Caco-2 (cell line): ENCODE measurements at regions not wholly inside any gene's neighbourhood (a gene's known extent, or its start where the extent isn't known, plus 50 kb on each side); places are given as distances from the start of the nearest gene placed in this dataset.
A peak's percentile ranks its signal among the peaks of the same experiment; 100 is the strongest.
"Not testable (repeated sequence)": the region's sequence is repeated elsewhere in the genome, so short reads cannot be mapped to it uniquely, and the experiment has no call there.

ENCODE experiments used
- BruUV-seq: library from RNA; stranded (reverse); fragments of 400-500 nt; replicated peaks from 2 replicates; lab custom pipeline; 2021; lab: Mats Ljungman, UMichigan
- CTCF ChIA-PET: fragments of 300-600 bp; sonication (Branson Sonifier 250); formaldehyde crosslinking; loops from one replicate; lab custom pipeline; 2022; ENCODE audit warnings: antibody characterized with exemption; lab: Charles Lee
- POLR2A ChIA-PET: fragments of 300-600 bp; sonication (Branson Sonifier 250); formaldehyde crosslinking; loops from one replicate; lab custom pipeline; 2022; ENCODE audit warnings: antibody characterized with exemption; lab: Charles Lee
- DNase-seq, 2 experiments: peaks; one replicate each; pipeline versions ENCODE4 v3.0.0 to v3.0.0-alpha.2; 2020 to 2022
- H3K27me3 ChIP-seq: replicated peaks from 2 replicates; pipeline ENCODE4 v1.6.0; 2011; ENCODE audit warnings: low read length; ENCODE audit not compliant: control insufficient read depth, insufficient read depth
- H3K36me3 ChIP-seq: 2 replicates; pipeline ENCODE4 v1.5.1; 2011; ENCODE audit warnings: low read length; ENCODE audit not compliant: control insufficient read depth, insufficient read depth
- H3K4me1 ChIP-seq: fragments of 250-450 bp; sonication (Bioruptor Pico); 2 replicates; pipeline ENCODE4 v1.5.1; 2020; ENCODE audit warnings: mild to moderate bottlenecking
- H3K4me3 ChIP-seq: 2 replicates; pipeline ENCODE4 v1.5.1; 2011; ENCODE audit warnings: low read depth, mild to moderate bottlenecking, control low read depth, low read length
- H3K9me3 ChIP-seq: fragments of 250-450 bp; sonication (Bioruptor Pico); 2 replicates; pipeline ENCODE4 v1.5.1; 2020; ENCODE audit warnings: mild to moderate bottlenecking, moderate library complexity
- H3K27ac Mint-ChIP-seq: one replicate; pipeline ENCODE4 v1.8.0; 2022; ENCODE audit warnings: mixed read lengths; ENCODE audit not compliant: unreplicated experiment
- H3K27me3 Mint-ChIP-seq: one replicate; pipeline ENCODE4 v1.8.0; 2022; ENCODE audit warnings: mixed read lengths; ENCODE audit not compliant: insufficient read depth, unreplicated experiment
- H3K36me3 Mint-ChIP-seq: one replicate; pipeline ENCODE4 v1.8.0; 2022; ENCODE audit warnings: mild to moderate bottlenecking, mixed read lengths; ENCODE audit not compliant: insufficient read depth, unreplicated experiment
- H3K4me1 Mint-ChIP-seq: one replicate; pipeline ENCODE4 v1.8.0; 2022; ENCODE audit warnings: low read depth, mixed read lengths; ENCODE audit not compliant: unreplicated experiment
- H3K4me3 Mint-ChIP-seq: one replicate; pipeline ENCODE4 v1.8.0; 2022; ENCODE audit warnings: mild to moderate bottlenecking, moderate library complexity, mixed read lengths; ENCODE audit not compliant: unreplicated experiment
- H3K9me3 Mint-ChIP-seq: one replicate; pipeline ENCODE4 v1.8.0; 2022; ENCODE audit warnings: mixed read lengths; ENCODE audit not compliant: unreplicated experiment
- intact Hi-C: fragments of 100-400 bp; cut with micrococcal nuclease; formaldehyde crosslinking; loops from one replicate; pipeline ENCODE4 v1.10.0; 2022; ENCODE audit not compliant: unreplicated experiment
- TF ChIP-seq, protein P1 (sequence below), 2 experiments: fragments of 200-600 bp in 1 of 2; IDR thresholded peaks; 1 replicate in 1 of 2; 2 replicates in 1 of 2; pipeline versions ENCODE4 v1.5.1 to v1.8.0; 2011 to 2022; ENCODE audit warnings: antibody characterized with exemption in 1 of 2, control low read depth in 1 of 2, inconsistent platforms in 1 of 2, low read depth in 1 of 2, low read length in 1 of 2, mild to moderate bottlenecking in 1 of 2, moderate library complexity in 1 of 2; ENCODE audit not compliant: insufficient read depth in 1 of 2, severe bottlenecking in 1 of 2, unreplicated experiment in 1 of 2

DNA sequence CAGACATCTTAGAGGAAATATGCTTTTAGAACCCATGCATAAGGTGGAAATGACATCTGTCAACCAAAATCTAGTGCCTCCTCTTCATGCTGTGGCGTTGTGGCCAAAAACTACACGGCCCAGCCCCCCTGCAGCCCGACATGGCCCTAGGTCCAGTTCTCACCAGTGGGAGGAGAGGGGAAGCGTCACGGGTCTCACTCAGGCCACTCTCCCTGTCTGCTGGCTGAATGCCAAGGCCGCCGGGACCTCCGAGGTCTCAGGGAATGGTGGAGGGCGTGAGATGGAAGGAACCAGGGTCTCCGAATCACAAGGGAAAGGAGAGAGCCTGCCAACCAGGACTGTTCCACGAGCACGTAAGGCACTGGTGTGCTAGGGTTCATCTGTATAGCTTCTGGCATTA lies 361.0 kb downstream of the ANAPC1 start:
- ChIA-PET CTCF (no interaction called here), POLR2A (no interaction called here)
- DNase-seq = no peak
- Histone ChIP-seq H3K36me3 (no peaks in the 10 kb centered on the region), H3K27me3 (no peaks in the 10 kb centered on the region), H3K4me1 (peaks cover 15% of the 10 kb centered on the region; the same call in 1 of the 2 replicates), H3K9me3 (no peaks in the 10 kb centered on the region), H3K4me3 (no peak overlapping the region)
- no TSS peak for BruUV-seq
- Mint-ChIP-seq H3K27me3 (no peaks in the 10 kb centered on the region), H3K9me3 (no peaks in the 10 kb centered on the region), H3K4me1 (peaks cover 26% of the 10 kb centered on the region), H3K27ac (peak overlapping the region; percentile 43), H3K4me3 (peak overlapping the region; percentile 30), H3K36me3 (no peaks in the 10 kb centered on the region)
- TF ChIP-seq, protein P1, sequence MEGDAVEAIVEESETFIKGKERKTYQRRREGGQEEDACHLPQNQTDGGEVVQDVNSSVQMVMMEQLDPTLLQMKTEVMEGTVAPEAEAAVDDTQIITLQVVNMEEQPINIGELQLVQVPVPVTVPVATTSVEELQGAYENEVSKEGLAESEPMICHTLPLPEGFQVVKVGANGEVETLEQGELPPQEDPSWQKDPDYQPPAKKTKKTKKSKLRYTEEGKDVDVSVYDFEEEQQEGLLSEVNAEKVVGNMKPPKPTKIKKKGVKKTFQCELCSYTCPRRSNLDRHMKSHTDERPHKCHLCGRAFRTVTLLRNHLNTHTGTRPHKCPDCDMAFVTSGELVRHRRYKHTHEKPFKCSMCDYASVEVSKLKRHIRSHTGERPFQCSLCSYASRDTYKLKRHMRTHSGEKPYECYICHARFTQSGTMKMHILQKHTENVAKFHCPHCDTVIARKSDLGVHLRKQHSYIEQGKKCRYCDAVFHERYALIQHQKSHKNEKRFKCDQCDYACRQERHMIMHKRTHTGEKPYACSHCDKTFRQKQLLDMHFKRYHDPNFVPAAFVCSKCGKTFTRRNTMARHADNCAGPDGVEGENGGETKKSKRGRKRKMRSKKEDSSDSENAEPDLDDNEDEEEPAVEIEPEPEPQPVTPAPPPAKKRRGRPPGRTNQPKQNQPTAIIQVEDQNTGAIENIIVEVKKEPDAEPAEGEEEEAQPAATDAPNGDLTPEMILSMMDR (IDR thresholded peaks at IDR 0.05; ENCODE audit: insufficient read depth in 1 of 2, low read depth in 1 of 2, low read length in 1 of 2, severe bottlenecking in 1 of 2, unreplicated experiment in 1 of 2) = no peak
- intact Hi-C loops = no loop called here

DNA sequence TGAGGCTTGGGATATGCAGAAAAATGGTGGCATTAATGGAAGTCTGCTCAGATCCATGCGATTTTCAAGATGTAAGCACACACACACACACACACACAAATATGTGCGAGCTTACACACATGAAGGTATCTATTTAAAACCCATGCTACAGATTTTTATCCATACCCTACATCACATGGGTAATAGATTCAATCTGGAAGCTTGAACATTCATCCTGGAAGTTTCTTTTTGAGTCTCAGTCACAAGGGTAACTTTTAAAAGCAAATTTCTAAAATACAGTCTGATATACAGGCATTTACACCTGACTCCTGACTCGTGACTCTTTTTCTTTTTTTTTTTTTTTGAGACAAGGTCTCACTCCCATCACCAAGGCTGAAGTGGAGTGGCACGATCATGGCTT lies 359.0 kb downstream of the ANAPC1 start:
- BruUV-seq, intact Hi-C loops: not testable (repeated sequence)

DNA sequence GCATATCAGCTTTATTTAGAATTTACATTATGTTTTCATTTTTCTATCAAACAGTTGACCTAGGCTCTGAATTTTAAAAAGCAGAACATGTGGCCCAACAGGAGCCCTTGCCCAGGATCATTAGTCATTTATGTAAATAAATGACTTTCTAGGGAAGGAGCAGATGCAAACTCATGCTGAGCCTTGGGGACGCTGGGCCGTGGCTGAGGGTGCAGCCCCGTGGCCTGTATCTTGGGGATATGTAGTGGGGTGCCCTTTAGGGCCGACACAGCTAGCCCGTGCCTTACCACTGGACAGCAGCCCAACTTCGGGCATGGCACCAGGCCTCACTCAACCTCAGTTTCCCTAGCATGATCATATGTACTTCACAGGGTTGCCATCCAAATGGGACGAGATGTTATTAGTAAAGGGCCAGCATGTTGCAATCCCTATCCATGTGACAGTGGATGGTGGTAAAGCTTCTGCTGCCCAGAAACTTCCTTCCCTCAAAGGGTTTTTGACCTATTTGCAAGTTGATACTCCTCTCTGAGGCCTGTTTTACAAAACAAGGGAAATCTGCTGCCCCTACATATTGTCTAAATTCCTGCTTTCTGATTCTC lies 357.9 kb downstream of the ANAPC1 start:
- DNase-seq, H3K27me3 ChIP-seq, POLR2A ChIA-PET, H3K36me3 ChIP-seq, H3K4me3 ChIP-seq, H3K9me3 Mint-ChIP-seq, H3K27ac Mint-ChIP-seq, intact Hi-C loops, CTCF ChIA-PET, H3K9me3 ChIP-seq, BruUV-seq, H3K4me3 Mint-ChIP-seq, H3K36me3 Mint-ChIP-seq, H3K27me3 Mint-ChIP-seq: not testable (repeated sequence)
- peaks cover 18% of the 10 kb centered on the region; the same call in 1 of the 2 replicates for H3K4me1 ChIP-seq
- H3K4me1 Mint-ChIP-seq = peaks cover 28% of the 10 kb centered on the region

More for the DNA sequence above, 359.0 kb downstream of the ANAPC1 start:
- peaks cover 31% of the 10 kb centered on the region for H3K4me1 Mint-ChIP-seq
- POLR2A ChIA-PET, H3K36me3 ChIP-seq, H3K36me3 Mint-ChIP-seq, H3K27ac Mint-ChIP-seq, H3K9me3 Mint-ChIP-seq, H3K4me3 Mint-ChIP-seq, H3K9me3 ChIP-seq, DNase-seq, H3K27me3 ChIP-seq, CTCF ChIA-PET, H3K4me3 ChIP-seq, H3K27me3 Mint-ChIP-seq: not testable (repeated sequence)
- H3K4me1 ChIP-seq = peaks cover 18% of the 10 kb centered on the region; the same call in 1 of the 2 replicates

DNA sequence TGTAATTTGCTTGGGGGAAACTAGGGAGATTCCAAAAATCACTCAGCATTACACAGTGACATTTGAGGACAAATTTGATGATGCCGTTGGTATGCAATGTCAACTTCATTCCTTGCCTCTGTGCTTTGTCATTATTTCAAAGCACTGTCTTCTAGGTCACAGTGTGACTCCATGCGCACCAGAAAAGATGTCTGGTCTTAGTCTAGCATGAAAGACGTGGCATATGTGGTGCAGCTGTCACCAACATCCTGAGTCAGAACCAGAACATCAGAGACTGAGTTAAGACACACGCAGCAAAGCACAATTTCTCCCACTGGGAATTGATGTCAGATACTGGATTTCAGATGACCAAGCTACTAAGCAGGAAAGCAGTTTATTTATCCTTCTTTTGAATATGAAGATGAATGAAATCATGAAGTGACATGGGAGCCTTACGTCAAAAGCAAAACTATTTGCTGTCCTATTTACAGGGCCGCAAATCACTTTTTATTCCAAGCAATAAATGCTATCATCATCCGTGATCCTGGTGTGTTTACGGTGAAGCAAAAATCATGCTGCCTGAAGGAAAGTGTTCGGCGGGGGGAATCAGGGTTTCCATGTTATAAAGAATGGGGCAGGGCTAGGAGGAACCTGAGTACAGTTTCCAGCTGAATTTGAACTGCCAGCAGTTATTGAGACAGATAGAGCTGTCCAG lies 356.1 kb downstream of the ANAPC1 start:
- H3K27me3 Mint-ChIP-seq, BruUV-seq, CTCF ChIA-PET, H3K9me3 Mint-ChIP-seq, H3K9me3 ChIP-seq, DNase-seq, intact Hi-C loops, H3K36me3 ChIP-seq, H3K4me3 Mint-ChIP-seq, H3K27me3 ChIP-seq, H3K36me3 Mint-ChIP-seq, H3K4me3 ChIP-seq, H3K4me1 ChIP-seq, POLR2A ChIA-PET: not testable (repeated sequence)
- Mint-ChIP-seq H3K27ac (peak overlapping the region; percentile 76), H3K4me1 (peaks cover 14% of the 10 kb centered on the region)

DNA sequence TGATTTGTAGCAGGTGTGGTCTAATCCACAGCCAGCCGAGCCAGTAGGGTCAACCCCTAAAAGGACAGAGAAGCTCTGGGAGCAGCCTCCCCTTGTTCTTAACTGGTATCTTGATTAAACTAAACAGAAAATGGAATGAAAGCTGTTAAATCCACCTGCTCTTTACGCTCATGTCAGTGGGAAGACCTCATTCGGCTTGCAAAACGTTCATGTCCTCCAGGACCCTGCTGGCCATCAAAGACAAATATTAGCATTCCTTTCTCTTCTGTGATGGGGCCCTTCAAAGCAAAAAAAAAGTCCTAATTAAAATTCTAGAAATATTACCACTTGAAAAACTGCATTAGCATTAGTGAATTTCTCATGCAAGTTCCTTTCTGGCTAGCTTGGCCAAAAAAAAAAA lies 355.0 kb downstream of the ANAPC1 start:
- not testable (repeated sequence) for H3K4me3 Mint-ChIP-seq

DNA sequence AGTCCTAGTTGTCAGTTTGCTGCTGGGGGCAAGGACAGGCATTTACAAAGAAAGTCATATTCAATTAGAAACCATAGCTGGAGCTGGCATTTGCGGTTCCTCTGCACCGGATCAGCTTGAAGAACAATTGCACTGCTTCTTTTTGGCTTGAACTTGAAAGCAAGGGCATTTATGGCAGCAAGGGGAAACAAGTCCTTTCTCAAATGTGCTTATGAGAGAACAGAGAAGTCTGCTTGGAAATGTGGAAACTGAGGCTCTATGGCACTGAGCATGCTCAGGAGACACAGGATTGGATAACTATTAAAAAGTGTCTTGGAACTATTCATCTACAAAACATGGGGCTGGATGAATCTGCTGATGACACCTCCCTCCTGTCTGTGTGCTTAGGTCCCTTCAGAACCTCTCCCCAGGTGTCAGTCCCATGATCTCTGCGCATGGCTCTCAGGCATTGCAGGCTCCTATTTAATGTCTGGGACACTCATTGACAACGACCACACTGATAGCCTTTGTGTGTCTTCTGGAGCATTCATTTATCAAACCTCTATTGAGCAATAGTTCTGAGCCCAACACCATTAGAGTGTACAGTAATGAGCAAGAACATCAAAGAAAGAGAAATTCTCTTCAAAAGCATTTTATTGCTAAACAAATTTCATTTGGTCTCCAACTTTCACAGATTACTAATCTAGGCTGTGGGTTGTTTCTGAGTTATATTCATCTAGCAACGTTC lies 353.6 kb downstream of the ANAPC1 start:
- CTCF ChIA-PET, H3K36me3 ChIP-seq, H3K4me1 ChIP-seq, H3K36me3 Mint-ChIP-seq, H3K27ac Mint-ChIP-seq, POLR2A ChIA-PET, H3K4me3 Mint-ChIP-seq, BruUV-seq, H3K27me3 Mint-ChIP-seq, H3K9me3 Mint-ChIP-seq, intact Hi-C loops, H3K4me1 Mint-ChIP-seq, H3K9me3 ChIP-seq, H3K4me3 ChIP-seq, H3K27me3 ChIP-seq: not testable (repeated sequence)
- DNase-seq = peak; percentile 42 to 60

More for the DNA sequence above, 355.0 kb downstream of the ANAPC1 start:
- H3K36me3 ChIP-seq, POLR2A ChIA-PET, BruUV-seq, H3K27me3 Mint-ChIP-seq, H3K4me3 ChIP-seq, H3K27ac Mint-ChIP-seq, H3K27me3 ChIP-seq, H3K9me3 Mint-ChIP-seq, H3K9me3 ChIP-seq, intact Hi-C loops, H3K4me1 ChIP-seq, H3K36me3 Mint-ChIP-seq, CTCF ChIA-PET, H3K4me1 Mint-ChIP-seq: not testable (repeated sequence)
- DNase-seq = peak; percentile 72 to 75
